ENCODE measurements at regions not wholly inside any gene's neighbourhood (a gene's known extent, or its start where the extent isn't known, plus 50 kb on each side); places are given as distances from the start of the nearest gene placed in this dataset.

- Histone ChIP-seq H3K36me3 (ENCODE audit: insufficient read depth) (no peaks in the 10 kb centered on the region), H4K20me1 (ENCODE audit: insufficient read depth) (no peaks in the 10 kb centered on the region), H3K9ac (no peak overlapping the region), H2AFZ (ENCODE audit: low read depth) (no peak overlapping the region), H3K79me2 (ENCODE audit: insufficient read depth, low read depth) (no peaks in the 10 kb centered on the region), H3K4me2 (no peak overlapping the region), H3K27ac (no peak overlapping the region), H3K27me3 (ENCODE audit: insufficient read depth, low read depth) (no peaks in the 10 kb centered on the region), H3K4me1 (ENCODE audit: low read depth, poor library complexity, severe bottlenecking) (no peaks in the 10 kb centered on the region), H3K4me3 (IDR thresholded peaks at IDR 0.05; ENCODE audit: insufficient read depth, low read depth, low read length) (no peak overlapping the region)
- no peak for TF ChIP-seq CTCF (conservative IDR thresholded peaks at IDR 0.05; ENCODE audit: low read depth, low read length)
These were observed 87.4 kb upstream of the ARHGEF3 start for GRCh38 chr3:56889131-56889530.

- no peak overlapping the region for H3K4me3 ChIP-seq (IDR thresholded peaks at IDR 0.05; ENCODE audit: insufficient read depth, low read depth, low read length)
- no peak overlapping the region for H3K9ac ChIP-seq
- H2AFZ ChIP-seq (ENCODE audit: low read depth): no peak overlapping the region
- no peaks in the 10 kb centered on the region for H4K20me1 ChIP-seq (ENCODE audit: insufficient read depth)
- no peaks in the 10 kb centered on the region for H3K27me3 ChIP-seq (ENCODE audit: insufficient read depth, low read depth)
- H3K27ac ChIP-seq: no peak overlapping the region
- TF ChIP-seq CTCF (conservative IDR thresholded peaks at IDR 0.05; ENCODE audit: low read depth, low read length): no peak
- no peaks in the 10 kb centered on the region for H3K36me3 ChIP-seq (ENCODE audit: insufficient read depth)
- H3K4me2 ChIP-seq: no peak overlapping the region
- no peaks in the 10 kb centered on the region for H3K79me2 ChIP-seq (ENCODE audit: insufficient read depth, low read depth)
- no peaks in the 10 kb centered on the region for H3K4me1 ChIP-seq (ENCODE audit: low read depth, poor library complexity, severe bottlenecking)
These were observed 85.8 kb upstream of the ARHGEF3 start for GRCh38 chr3:56887402-56888025.

GRCh38 chr3:56886314-56886713 lies 84.6 kb upstream of the ARHGEF3 start:
- no peaks in the 10 kb centered on the region for H3K79me2 ChIP-seq (ENCODE audit: insufficient read depth, low read depth)
- no peak for TF ChIP-seq CTCF (conservative IDR thresholded peaks at IDR 0.05; ENCODE audit: low read depth, low read length)
- no peak overlapping the region for H3K9ac ChIP-seq
- no peaks in the 10 kb centered on the region for H4K20me1 ChIP-seq (ENCODE audit: insufficient read depth)
- no peak overlapping the region for H3K4me3 ChIP-seq (IDR thresholded peaks at IDR 0.05; ENCODE audit: insufficient read depth, low read depth, low read length)
- H3K4me2 ChIP-seq: no peak overlapping the region
- H3K27ac ChIP-seq: no peak overlapping the region
- no peaks in the 10 kb centered on the region for H3K36me3 ChIP-seq (ENCODE audit: insufficient read depth)
- H3K4me1 ChIP-seq (ENCODE audit: low read depth, poor library complexity, severe bottlenecking): no peaks in the 10 kb centered on the region
- H2AFZ ChIP-seq (ENCODE audit: low read depth): no peak overlapping the region
- no peaks in the 10 kb centered on the region for H3K27me3 ChIP-seq (ENCODE audit: insufficient read depth, low read depth)

- Histone ChIP-seq H3K4me2 (no peak overlapping the region), H3K27ac (no peak overlapping the region), H3K79me2 (ENCODE audit: insufficient read depth, low read depth) (no peaks in the 10 kb centered on the region), H3K36me3 (ENCODE audit: insufficient read depth) (no peaks in the 10 kb centered on the region), H3K4me3 (IDR thresholded peaks at IDR 0.05; ENCODE audit: insufficient read depth, low read depth, low read length) (no peak overlapping the region), H3K9ac (no peak overlapping the region), H4K20me1 (ENCODE audit: insufficient read depth) (no peaks in the 10 kb centered on the region), H2AFZ (ENCODE audit: low read depth) (no peak overlapping the region), H3K4me1 (ENCODE audit: low read depth, poor library complexity, severe bottlenecking) (no peaks in the 10 kb centered on the region), H3K27me3 (ENCODE audit: insufficient read depth, low read depth) (no peaks in the 10 kb centered on the region)
- no peak for TF ChIP-seq CTCF (conservative IDR thresholded peaks at IDR 0.05; ENCODE audit: low read depth, low read length)
These were observed 84.1 kb upstream of the ARHGEF3 start for GRCh38 chr3:56885879-56886278.

All from KMS-11 (cell line).